ENCODE measurements at regions not wholly inside any gene's neighbourhood (a gene's known extent, or its start where the extent isn't known, plus 50 kb on each side); places are given as distances from the start of the nearest gene placed in this dataset.

GRCh38 chr19:57068921-57069697 is 50.7 kb upstream of the USP29 start:
- intact Hi-C loops (cut with DNase I; ENCODE audit: low total_unique reads): no loop called here

More at GRCh38 chr19:57068921-57069697, 50.7 kb upstream of the USP29 start:
- peaks cover 0 to 96% (median 70%) of the 10 kb centered on the region in 8 donors for H3K9me3 ChIP-seq
- no peaks in the 10 kb centered on the region for H3K4me1 ChIP-seq
- no peak overlapping the region for H3K27ac ChIP-seq
- H3K27me3 ChIP-seq (replicated peaks in 1 of 7): peaks cover 0 to 6% (median 0%) of the 10 kb centered on the region in 7 donors
- TF ChIP-seq POLR2A (IDR thresholded peaks at IDR 0.05) (no peak), CTCF (IDR thresholded peaks at IDR 0.05 in 8 of 11, conservative IDR thresholded peaks at IDR 0.05 in 3 of 11) (peak in 2 of 11 experiments; percentile 12 to 30), POLR2AphosphoS5 (IDR thresholded peaks at IDR 0.05) (no peak)
- DNase-seq: no peak
- no peaks in the 10 kb centered on the region for H3K36me3 ChIP-seq
- WGBS, 5 donors: 36 to 42% (median 39%) methylated on average over 24 of the region's 24 CpGs
- H3K4me3 ChIP-seq: no peak overlapping the region

Small RNA genes lying in the stretch of these regions (small RNA-seq; reads per million reads assigned to genes)
- gene AC044792.1: 0 reads per million in 4 donors

All from spleen (tissue), 11 donors.